PC-3 (cell line): ENCODE measurements at regions not wholly inside any gene's neighbourhood (a gene's known extent, or its start where the extent isn't known, plus 50 kb on each side); places are given as distances from the start of the nearest gene placed in this dataset.

Experiments
- ATAC-seq: fragments of 200-7000 bp; cut with Tn5 transposase; 2 replicates; pipeline ENCODE4 v1.9.1; 2020; ENCODE audit warnings: mild to moderate bottlenecking, moderate library complexity
- BruUV-seq: library from RNA; stranded (reverse); fragments of 400-500 nt; replicated peaks from 2 replicates; lab custom pipeline; 2021; lab: Mats Ljungman, UMichigan
- CTCF ChIA-PET: fragments of 300-600 bp; sonication (Branson Sonifier 250); formaldehyde crosslinking; loops from one replicate; lab custom pipeline; 2022; ENCODE audit warnings: antibody characterized with exemption; lab: Charles Lee
- POLR2A ChIA-PET: fragments of 300-600 bp; sonication (Branson Sonifier 250); formaldehyde crosslinking; loops from one replicate; lab custom pipeline; 2022; ENCODE audit warnings: antibody characterized with exemption; ENCODE audit not compliant: unreplicated experiment; lab: Charles Lee
- DNase-seq: peaks from one replicate; pipeline ENCODE4 v3.0.0-alpha.2; 2015
- H2AFZ ChIP-seq: fragments of 300-600 bp; sonication (generic); 2 replicates; pipeline ENCODE4 v1.6.0; 2016; ENCODE audit warnings: antibody characterized with exemption, low read length
- H3F3A ChIP-seq: fragments of 300-600 bp; sonication (generic); one replicate; pipeline ENCODE4 v1.6.0; 2017; ENCODE audit warnings: antibody characterized with exemption, low read length, control low read depth, mild to moderate bottlenecking; ENCODE audit not compliant: unreplicated experiment
- H3K27ac ChIP-seq: fragments of 300-600 bp; sonication (generic); 2 replicates; pipeline ENCODE4 v1.5.1; 2016; ENCODE audit warnings: mild to moderate bottlenecking, low read length
- H3K27me3 ChIP-seq: fragments of 300-600 bp; sonication (generic); 2 replicates; pipeline ENCODE4 v1.6.1; 2016; ENCODE audit warnings: low read length, mixed read lengths
- H3K36me3 ChIP-seq: fragments of 300-600 bp; sonication (generic); 2 replicates; pipeline ENCODE4 v1.6.1; 2016; ENCODE audit warnings: low read depth, mixed run types, low read length, mixed read lengths
- H3K4me1 ChIP-seq: fragments of 300-600 bp; sonication (generic); 2 replicates; pipeline ENCODE4 v1.5.1; 2016; ENCODE audit warnings: low read length; ENCODE audit not compliant: insufficient read depth
- H3K4me2 ChIP-seq: fragments of 300-600 bp; sonication (generic); 2 replicates; pipeline ENCODE4 v1.6.0; 2016; ENCODE audit warnings: low read length
- H3K4me3 ChIP-seq: fragments of 300-600 bp; sonication (generic); 2 replicates; pipeline ENCODE4 v1.5.1; 2016; ENCODE audit warnings: mild to moderate bottlenecking, low read length, mixed read lengths
- H3K79me2 ChIP-seq: fragments of 300-600 bp; sonication (generic); 2 replicates; pipeline ENCODE4 v1.6.1; 2017; ENCODE audit warnings: low read length, mixed read lengths
- H3K9ac ChIP-seq: fragments of 300-600 bp; sonication (generic); 2 replicates; pipeline ENCODE4 v1.6.0; 2016; ENCODE audit warnings: mild to moderate bottlenecking, low read length
- H3K9me2 ChIP-seq: fragments of 300-600 bp; sonication (generic); replicated peaks from 2 replicates; pipeline ENCODE4 v1.6.1; 2016; ENCODE audit warnings: mixed run types, low read length, mixed read lengths
- H3K9me3 ChIP-seq: fragments of 300-600 bp; sonication (generic); 2 replicates; pipeline ENCODE4 v1.6.1; 2016; ENCODE audit warnings: low read length, mixed read lengths
- H4K20me1 ChIP-seq: fragments of 300-600 bp; sonication (generic); 2 replicates; pipeline ENCODE4 v1.6.1; 2016; ENCODE audit warnings: low read length, mixed read lengths
- CTCF ChIP-seq: fragments of 300-600 bp; sonication (generic); conservative IDR thresholded peaks from 2 replicates; pipeline ENCODE4 v1.5.1; 2017; ENCODE audit warnings: antibody characterized with exemption, low read depth, mild to moderate bottlenecking, low read length
- EZH2 ChIP-seq: fragments of 300-600 bp; sonication (generic); IDR thresholded peaks from one replicate; pipeline ENCODE4 v1.6.1; 2017; ENCODE audit warnings: antibody characterized with exemption, mild to moderate bottlenecking, low read length; ENCODE audit not compliant: unreplicated experiment
- EZH2phosphoT487 ChIP-seq: fragments of 300-600 bp; sonication (generic); IDR thresholded peaks from 2 replicates; pipeline ENCODE4 v1.6.1; 2018; ENCODE audit warnings: mild to moderate bottlenecking, antibody characterized with exemption, low read length, borderline replicate concordance
- intact Hi-C: fragments of 100-400 bp; cut with micrococcal nuclease; formaldehyde crosslinking; loops from 2 replicates; pipeline ENCODE4 v1.9.0; 2023

DNA sequence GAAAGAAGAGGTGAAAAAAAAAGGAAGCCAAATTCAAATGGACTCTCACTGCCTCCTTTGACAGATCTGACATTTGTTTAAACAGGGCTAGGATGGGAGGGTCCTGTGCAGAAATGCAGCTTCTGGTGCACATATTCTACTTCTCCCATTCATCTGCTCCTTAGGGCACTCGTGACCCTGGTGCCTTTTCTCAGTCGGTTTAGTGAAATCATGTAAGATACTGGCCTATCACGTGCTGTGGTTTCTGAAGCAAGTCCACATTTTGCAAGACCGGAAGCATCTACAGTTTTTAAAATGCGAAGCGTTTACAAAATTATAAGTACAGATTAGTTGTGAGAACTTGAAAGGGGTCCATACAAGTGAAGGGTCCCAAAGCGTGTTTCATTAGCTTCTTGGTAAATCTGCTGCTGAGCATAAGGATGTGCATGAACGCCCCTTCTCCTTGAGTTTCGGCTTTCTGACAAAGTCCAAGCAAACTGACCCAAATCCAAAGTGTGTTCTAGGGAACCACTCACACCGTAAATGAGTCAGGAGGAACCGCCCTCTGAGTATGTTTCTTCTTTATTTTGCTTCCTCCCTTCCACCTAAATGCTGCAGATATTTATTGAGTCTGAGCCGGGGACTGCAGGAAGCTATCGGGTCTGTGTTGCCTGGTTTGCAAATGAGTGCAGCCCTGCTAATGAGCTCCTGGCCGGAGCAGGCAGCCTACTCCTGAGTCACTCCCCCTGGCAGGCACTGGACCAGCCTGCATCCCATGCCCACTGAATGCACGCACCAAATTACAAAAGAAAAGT, 323.8 kb upstream of the JARID2 start:
- 0 out of 2 replicates have a peak overlapping the region, but pooled peaks have one; percentile 0 for H3K27ac ChIP-seq
- no peaks in the 10 kb centered on the region for H3K27me3 ChIP-seq
- no peaks in the 10 kb centered on the region for H3F3A ChIP-seq
- TF ChIP-seq EZH2 (no peak), EZH2phosphoT487 (no peak), CTCF (no peak)
- 0 out of 2 replicates have a peak overlapping the region, but pooled peaks have one; percentile 2 for H3K4me2 ChIP-seq
- ATAC-seq (peak; percentile 88), DNase-seq (peak; percentile 46)
- ChIA-PET POLR2A (interaction anchor here (0.6 kb wide), 1 partner anchor 45 kb away, joined by 3 read pairs; no protein-coding TSS in a partner anchor), CTCF (no interaction called here)
- H3K9me2 ChIP-seq, result no peaks in the 10 kb centered on the region
- no peaks in the 10 kb centered on the region for H4K20me1 ChIP-seq
- H3K9ac ChIP-seq, result no peak overlapping the region
- no peak overlapping the region for H3K4me3 ChIP-seq
- no peaks in the 10 kb centered on the region for H3K79me2 ChIP-seq
- no TSS peak for BruUV-seq
- no peaks in the 10 kb centered on the region for H3K36me3 ChIP-seq
- no peaks in the 10 kb centered on the region for H3K9me3 ChIP-seq
- H3K4me1 ChIP-seq, result peaks cover 28% of the 10 kb centered on the region; the same call in 1 of the 2 replicates
- intact Hi-C loops, result no loop called here
- H2AFZ ChIP-seq, result peak overlapping the region; percentile 62

DNA sequence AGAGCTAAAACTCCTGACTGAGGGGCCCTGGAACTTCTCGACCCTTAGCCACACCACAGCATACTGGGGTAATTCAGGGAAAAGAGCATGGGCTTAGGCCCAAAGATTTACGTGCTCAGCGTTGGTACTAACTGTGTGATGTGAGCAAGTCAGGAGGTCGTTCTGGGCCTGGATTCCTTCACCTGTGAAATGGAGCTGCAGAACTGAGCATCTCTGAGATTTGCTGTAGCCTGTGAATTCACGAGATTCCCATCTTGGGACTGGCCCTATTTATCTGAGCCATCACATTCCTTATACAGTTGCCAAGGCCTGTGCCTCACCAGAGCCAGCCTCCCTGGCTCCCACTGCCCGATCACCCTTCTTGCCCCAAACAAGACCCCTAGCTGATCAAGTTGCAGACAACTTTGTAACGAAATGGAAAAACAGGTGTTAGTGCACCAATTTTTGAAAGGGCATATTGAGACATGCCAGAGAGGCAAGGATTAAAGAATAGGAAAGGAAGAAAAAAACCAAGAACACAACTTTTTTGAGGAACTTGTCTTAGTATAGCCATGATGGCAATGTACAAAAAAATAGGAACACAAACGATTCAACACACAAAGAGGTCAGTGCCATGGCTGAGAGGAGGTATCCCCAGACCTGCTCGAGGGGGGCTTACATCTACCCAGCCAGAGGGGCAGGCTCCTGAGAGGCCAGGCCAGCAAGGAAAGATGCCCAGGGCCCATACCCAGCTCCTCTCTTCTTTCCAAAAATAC, 323.0 kb upstream of the JARID2 start:
- Histone ChIP-seq H3K27me3 (no peaks in the 10 kb centered on the region), H3K79me2 (no peaks in the 10 kb centered on the region), H3K9me2 (no peaks in the 10 kb centered on the region), H3K4me3 (no peak overlapping the region), H2AFZ (peak overlapping the region; percentile 62), H3F3A (no peaks in the 10 kb centered on the region), H3K9me3 (no peaks in the 10 kb centered on the region), H3K4me1 (peaks cover 22% of the 10 kb centered on the region; the same call in 1 of the 2 replicates), H3K9ac (no peak overlapping the region), H3K36me3 (no peaks in the 10 kb centered on the region), H3K4me2 (0 out of 2 replicates have a peak overlapping the region, but pooled peaks have one; percentile 2), H3K27ac (0 out of 2 replicates have a peak overlapping the region, but pooled peaks have one; percentile 0), H4K20me1 (no peaks in the 10 kb centered on the region)
- ChIA-PET CTCF (no interaction called here), POLR2A (interaction anchor here (0.6 kb wide), 1 partner anchor 46 kb away, joined by 3 read pairs; no protein-coding TSS in a partner anchor)
- ATAC-seq, result no peak
- intact Hi-C loops, result no loop called here
- no TSS peak for BruUV-seq
- no peak for DNase-seq
- TF ChIP-seq EZH2, result no peak
- TF ChIP-seq CTCF, result no peak
- no peak for TF ChIP-seq EZH2phosphoT487
